GM18502 (cell line): ENCODE measurements at regions not wholly inside any gene's neighbourhood (a gene's known extent, or its start where the extent isn't known, plus 50 kb on each side); places are given as distances from the start of the nearest gene placed in this dataset.

Experiments
- ATAC-seq: cut with Tn5 transposase; IDR thresholded peaks from one replicate; pipeline ENCODE4 v1.9.1; 2021; ENCODE audit warnings: mild to moderate bottlenecking; ENCODE audit not compliant: unreplicated experiment, poor library complexity

DNA sequence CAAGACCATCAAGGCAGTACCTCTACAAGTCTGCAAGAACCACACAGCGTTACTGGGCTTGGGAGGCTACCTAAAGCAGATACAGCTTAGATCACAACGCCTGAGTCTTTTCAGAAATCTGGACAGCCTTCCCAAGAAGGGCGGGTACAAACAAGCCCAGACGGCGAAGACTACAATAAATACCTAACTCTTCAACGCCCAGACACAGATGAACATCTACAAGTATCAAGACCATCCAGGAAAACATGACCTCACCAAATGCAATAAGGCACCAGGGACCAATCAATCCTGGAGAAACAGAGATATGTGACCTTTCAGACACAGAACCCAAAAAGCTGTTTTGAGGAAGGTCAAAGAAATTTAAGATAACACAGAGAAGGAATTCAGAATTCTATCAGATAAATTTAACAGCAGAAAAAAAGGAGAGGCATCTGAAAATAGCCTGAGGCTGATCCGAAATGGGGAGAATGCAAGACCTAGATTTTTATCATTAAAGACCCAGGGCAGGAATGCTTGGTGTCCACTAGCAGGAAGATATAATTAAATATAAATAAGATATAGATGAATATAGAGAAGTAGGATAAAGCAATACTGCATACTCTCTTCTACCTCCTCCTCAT lies 131.7 kb upstream of the COL21A1 start:
- no peak for ATAC-seq

DNA sequence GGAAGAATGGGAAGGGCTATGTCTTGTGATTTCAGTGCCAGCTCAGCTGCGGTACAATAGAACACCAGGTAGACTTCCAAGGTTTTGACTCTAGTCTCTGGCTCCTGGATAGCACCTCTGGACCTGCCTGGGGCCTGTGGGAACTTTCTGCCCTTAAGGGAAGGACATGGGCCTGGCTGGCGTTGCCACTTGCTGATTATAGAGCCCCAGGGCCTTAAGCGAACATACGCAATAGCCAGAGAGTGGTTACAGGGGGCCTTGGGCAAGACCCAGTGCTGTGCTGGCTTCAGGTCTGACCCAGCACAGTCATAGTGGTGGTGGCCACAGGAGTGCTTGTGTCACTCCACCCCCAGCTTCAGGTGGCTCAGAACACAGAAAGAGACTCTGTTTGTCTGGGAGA lies 131.1 kb upstream of the COL21A1 start:
- no peak for ATAC-seq

- no peak for ATAC-seq
Measured at GRCh38 chr6:56377295-56377694, 129.9 kb upstream of the COL21A1 start.

DNA sequence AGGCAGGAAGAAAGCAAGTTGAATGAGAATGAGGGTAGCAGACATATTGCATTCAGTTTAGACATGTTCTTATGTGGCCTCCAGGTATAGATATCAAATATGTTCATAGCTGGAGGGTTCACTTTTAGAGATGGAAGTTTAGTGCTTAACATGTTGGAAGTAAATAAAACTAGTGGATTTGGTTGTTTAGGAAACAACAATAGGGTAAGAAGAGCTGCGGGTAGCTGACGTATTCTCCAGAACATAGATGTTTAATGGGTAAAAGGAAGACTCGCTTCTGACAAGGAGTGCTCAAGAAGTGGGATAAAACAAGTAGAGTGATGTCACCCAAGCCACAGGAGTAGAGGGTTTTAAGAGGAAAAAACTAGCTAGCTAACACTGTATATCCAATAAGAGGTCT lies 128.4 kb upstream of the COL21A1 start:
- ATAC-seq, result no peak

DNA sequence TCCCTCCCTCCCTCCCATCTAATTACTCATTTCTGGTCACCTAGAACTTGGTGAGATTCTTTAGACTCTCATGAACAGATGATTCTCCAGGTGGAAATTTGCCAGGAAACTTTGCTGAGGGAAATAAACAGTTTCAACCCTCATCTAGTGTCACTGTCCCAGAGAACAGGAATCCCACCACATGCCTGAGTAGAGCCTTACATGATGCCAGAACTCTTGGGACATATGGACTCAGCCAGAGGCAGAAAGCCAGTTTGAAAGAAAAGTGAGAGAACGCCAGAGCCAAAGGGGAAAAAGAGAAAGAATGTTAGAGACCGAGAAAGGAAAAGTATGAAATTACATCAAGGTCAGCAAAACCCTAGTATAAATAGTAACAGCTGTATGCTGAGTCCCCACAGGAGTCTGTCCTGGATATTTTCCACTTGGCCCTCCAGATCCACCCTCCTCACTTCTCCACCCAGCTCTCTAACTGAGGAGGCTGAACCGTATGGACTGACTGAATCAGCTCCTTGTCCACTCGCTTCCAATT lies 127.5 kb upstream of the COL21A1 start:
- no peak for ATAC-seq

- ATAC-seq, result no peak
Measured at GRCh38 chr6:56372406-56372995, 125.1 kb upstream of the COL21A1 start.

DNA sequence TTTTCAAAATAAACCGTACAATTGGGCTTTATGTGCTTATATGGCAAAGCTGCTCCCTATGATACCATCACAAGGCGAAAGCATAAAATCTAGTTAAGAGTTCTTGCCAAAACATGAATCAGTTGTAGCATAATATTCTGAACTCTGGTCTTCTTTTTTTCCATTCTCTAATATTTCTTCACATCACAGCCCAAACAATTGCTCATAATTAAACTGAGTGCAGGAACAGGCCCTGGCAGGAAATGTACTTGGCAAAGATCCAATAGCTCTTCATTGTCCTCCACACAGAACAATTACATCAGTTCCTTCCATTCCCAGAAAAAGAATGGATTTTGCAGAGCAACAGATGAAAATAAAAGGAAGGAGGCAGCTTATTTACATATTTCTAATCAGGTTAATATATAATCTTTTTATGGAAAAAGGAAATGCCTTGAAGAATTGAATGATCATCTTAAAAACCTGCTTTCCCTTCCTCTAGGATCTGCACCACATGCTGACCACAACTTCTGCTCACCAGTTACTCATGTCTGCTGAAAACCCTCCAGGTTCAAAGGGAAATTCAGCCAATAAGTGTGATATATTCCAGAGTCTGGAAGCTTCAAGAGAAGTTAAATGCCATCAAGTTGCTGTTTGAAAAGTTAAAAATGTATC lies 123.3 kb upstream of the COL21A1 start:
- ATAC-seq, result peak; percentile 86

DNA sequence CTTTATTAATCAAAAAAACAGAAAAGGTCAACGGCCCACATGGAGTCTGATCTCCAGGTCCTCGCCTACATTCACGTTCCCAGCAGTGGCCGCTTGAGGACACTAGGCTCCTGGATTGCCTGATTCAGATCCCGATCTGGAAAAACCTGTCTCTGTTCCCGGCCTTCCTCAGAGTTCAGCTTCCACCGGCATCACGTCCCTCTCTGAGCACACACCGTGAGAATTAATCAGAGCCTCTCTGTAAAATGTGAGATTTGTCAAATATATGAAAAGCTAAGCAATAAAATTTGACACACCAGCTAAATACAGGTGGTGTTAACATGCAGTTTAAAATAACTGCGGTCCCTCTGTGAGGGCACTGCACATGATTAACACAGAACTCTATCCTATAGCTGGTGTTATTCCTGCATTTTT lies 122.8 kb upstream of the COL21A1 start:
- no peak for ATAC-seq

GRCh38 chr6:56368491-56368890 lies 121.1 kb upstream of the COL21A1 start:
- no peak for ATAC-seq

DNA sequence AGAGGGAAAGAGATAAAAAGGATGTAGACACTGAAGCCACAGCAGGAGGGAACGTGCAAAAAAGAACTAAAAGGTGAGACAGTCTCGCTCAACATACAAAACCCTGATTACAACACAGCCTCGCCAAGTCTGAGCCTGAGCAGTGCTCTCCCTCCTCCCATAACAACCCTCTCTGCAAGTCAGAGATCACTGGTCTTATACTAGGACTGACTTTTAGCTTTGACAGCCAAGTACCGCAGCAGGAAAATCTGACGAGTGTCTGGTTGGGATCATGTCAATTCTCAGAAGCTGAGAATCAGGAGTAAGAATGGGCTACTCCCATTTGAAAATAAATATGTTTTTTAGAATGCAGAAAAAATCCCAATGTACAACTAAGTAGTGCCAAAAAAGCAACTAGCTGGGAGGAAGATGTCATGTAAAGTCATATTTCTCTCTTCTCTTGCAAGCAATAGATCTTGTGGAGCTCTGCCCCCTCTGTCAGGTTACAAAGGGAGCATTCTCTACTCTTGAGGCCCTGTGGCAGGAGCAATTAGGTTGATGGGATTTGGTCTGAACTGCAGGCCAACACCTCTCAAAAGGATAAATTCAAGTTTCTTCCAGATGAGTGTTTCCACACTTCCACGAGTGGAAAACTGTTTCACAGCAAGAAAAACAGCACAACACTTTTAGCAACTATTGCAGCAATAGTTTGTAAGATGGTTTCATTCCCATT lies 118.9 kb upstream of the COL21A1 start:
- no peak for ATAC-seq

GRCh38 chr6:56364827-56365339 lies 117.5 kb upstream of the COL21A1 start:
- ATAC-seq, result no peak

DNA sequence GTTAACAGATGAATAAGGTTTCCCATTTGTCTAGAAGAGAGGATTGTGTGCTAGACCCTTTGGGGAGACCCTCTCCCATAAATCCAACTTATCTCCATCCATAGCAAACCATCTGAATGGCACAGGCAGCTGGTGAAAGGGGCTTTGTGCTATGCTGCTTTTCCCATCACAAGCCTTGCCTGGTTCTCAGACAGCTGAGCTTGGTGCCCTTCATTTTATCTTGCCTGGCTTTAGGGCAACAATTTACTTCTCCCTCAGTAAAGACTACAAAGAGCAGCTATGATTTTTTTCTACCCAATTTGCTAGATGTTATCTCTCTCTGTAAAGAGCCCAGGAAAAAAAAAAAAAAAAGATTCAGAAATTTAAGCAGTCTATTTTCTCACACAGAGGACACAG lies 117.0 kb upstream of the COL21A1 start:
- no peak for ATAC-seq

- ATAC-seq, result no peak
Measured at GRCh38 chr6:56363796-56364430, 116.5 kb upstream of the COL21A1 start.

GRCh38 chr6:56361812-56362211 lies 114.4 kb upstream of the COL21A1 start:
- ATAC-seq, result no peak

- ATAC-seq, result peak; percentile 88
Measured at GRCh38 chr6:56359201-56359899, 112.0 kb upstream of the COL21A1 start.

- peak; percentile 69 for ATAC-seq
Measured at GRCh38 chr6:56357616-56358373, 110.4 kb upstream of the COL21A1 start.

DNA sequence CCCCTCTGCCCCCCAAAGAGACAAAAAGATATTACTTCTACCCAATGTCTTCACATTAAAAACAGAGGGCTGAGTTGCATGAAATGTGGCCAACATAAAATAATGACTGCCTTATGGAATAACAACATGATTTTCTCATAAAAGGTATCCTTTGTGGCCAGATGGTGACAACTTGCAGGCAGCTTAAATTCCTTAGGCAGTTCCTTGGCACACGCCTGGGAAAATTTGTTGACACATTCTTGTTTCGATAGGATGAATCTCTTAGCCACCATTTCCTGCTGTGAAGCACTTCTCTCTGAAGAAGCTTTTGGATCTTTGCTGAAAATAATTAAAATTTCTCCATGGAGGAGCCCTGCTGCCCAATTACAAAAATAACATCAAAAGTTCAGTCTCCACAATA lies 109.0 kb upstream of the COL21A1 start:
- ATAC-seq, result no peak

GRCh38 chr6:56353860-56354259 lies 106.5 kb upstream of the COL21A1 start:
- ATAC-seq, result no peak

- ATAC-seq, result no peak
Measured at GRCh38 chr6:56350628-56351260, 103.4 kb upstream of the COL21A1 start.
